ENCODE measurements at regions not wholly inside any gene's neighbourhood (a gene's known extent, or its start where the extent isn't known, plus 50 kb on each side); places are given as distances from the start of the nearest gene placed in this dataset.
"Not testable (repeated sequence)": the region's sequence is repeated elsewhere in the genome, so short reads cannot be mapped to it uniquely, and the experiment has no call there.

DNA sequence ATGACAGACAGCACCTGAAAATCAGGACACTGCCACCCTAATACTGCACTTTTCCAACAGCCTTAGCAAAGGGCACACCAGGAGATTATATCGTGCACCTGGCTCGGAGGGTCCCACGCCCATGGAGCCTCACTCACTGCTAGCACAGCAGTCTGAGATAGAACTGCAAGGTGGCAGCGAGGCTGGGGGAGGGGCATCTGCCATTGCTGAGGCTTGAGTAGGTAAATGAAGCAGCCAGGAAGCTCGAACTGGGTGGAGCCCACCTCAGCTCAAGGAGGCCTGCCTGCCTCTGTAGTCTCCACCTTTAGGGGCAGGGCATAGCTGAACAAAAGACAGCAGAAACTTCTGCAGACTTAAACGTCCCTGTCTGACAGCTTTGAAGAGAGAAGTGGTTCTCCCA, 84.4 kb upstream of the UFL1 start:
- TF ChIP-seq CTCF (IDR thresholded peaks at IDR 0.05; ENCODE audit: poor library complexity, severe bottlenecking); EP300 (conservative IDR thresholded peaks at IDR 0.05; ENCODE audit: poor library complexity, severe bottlenecking): not testable (repeated sequence)
- TF ChIP-seq, protein P1, sequence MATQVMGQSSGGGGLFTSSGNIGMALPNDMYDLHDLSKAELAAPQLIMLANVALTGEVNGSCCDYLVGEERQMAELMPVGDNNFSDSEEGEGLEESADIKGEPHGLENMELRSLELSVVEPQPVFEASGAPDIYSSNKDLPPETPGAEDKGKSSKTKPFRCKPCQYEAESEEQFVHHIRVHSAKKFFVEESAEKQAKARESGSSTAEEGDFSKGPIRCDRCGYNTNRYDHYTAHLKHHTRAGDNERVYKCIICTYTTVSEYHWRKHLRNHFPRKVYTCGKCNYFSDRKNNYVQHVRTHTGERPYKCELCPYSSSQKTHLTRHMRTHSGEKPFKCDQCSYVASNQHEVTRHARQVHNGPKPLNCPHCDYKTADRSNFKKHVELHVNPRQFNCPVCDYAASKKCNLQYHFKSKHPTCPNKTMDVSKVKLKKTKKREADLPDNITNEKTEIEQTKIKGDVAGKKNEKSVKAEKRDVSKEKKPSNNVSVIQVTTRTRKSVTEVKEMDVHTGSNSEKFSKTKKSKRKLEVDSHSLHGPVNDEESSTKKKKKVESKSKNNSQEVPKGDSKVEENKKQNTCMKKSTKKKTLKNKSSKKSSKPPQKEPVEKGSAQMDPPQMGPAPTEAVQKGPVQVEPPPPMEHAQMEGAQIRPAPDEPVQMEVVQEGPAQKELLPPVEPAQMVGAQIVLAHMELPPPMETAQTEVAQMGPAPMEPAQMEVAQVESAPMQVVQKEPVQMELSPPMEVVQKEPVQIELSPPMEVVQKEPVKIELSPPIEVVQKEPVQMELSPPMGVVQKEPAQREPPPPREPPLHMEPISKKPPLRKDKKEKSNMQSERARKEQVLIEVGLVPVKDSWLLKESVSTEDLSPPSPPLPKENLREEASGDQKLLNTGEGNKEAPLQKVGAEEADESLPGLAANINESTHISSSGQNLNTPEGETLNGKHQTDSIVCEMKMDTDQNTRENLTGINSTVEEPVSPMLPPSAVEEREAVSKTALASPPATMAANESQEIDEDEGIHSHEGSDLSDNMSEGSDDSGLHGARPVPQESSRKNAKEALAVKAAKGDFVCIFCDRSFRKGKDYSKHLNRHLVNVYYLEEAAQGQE (IDR thresholded peaks at IDR 0.05; ENCODE audit: borderline replicate concordance), result not testable (repeated sequence)

All from neural cell (in vitro differentiated cells).